Ectodermal cell (in vitro differentiated cells): ENCODE measurements at regions not wholly inside any gene's neighbourhood (a gene's known extent, or its start where the extent isn't known, plus 50 kb on each side); places are given as distances from the start of the nearest gene placed in this dataset.

Experiments used
- H3K27ac ChIP-seq: 2 replicates; pipeline ENCODE4 v1.7.0; 2013; ENCODE audit warnings: mild to moderate bottlenecking, low read depth, low read length; ENCODE audit not compliant: insufficient read depth, poor library complexity, severe bottlenecking
- H3K27me3 ChIP-seq: 2 replicates; pipeline ENCODE4 v1.7.0; 2013; ENCODE audit warnings: mild to moderate bottlenecking, low read length; ENCODE audit not compliant: insufficient read depth, control insufficient read depth, poor library complexity, severe bottlenecking
- H3K36me3 ChIP-seq: one replicate; pipeline ENCODE4 v1.7.0; 2013; ENCODE audit warnings: low read length; ENCODE audit not compliant: control insufficient read depth, insufficient read depth
- H3K4me1 ChIP-seq: one replicate; pipeline ENCODE4 v1.7.0; 2013; ENCODE audit warnings: low read length; ENCODE audit not compliant: control insufficient read depth, insufficient read depth
- H3K4me3 ChIP-seq: 2 replicates; pipeline ENCODE4 v1.7.0; 2013; ENCODE audit warnings: low read depth, low read length, control low read depth; ENCODE audit not compliant: insufficient read depth
- H3K9me3 ChIP-seq: 2 replicates; pipeline ENCODE4 v1.7.0; 2013; ENCODE audit warnings: mild to moderate bottlenecking, low read length, moderate library complexity; ENCODE audit not compliant: control insufficient read depth
- WGBS, 2 experiments: methylation state at CpG; one replicate each; pipeline ENCODE4 v1.1.7; 2013; ENCODE audit warnings: missing lambda C conversion rate in 2 of 2; 5-methylcytosine and 5-hydroxymethylcytosine counted together

- 86% methylated on average over 12 of the region's 12 CpGs for WGBS, 2 experiments
- Histone ChIP-seq H3K9me3 (no peaks in the 10 kb centered on the region), H3K4me3 (no peak overlapping the region), H3K36me3 (no peaks in the 10 kb centered on the region), H3K27me3 (no peaks in the 10 kb centered on the region), H3K27ac (no peak overlapping the region), H3K4me1 (no peaks in the 10 kb centered on the region)
Observed at GRCh38 chr20:52291109-52291508, 99.5 kb upstream of the ZFP64 start.

GRCh38 chr20:52290569-52290968 is 99.0 kb upstream of the ZFP64 start:
- 100% methylated on average over 2 to 3 of the region's 4 CpGs for WGBS, 2 experiments
- Histone ChIP-seq H3K27me3 (no peaks in the 10 kb centered on the region), H3K4me1 (no peaks in the 10 kb centered on the region), H3K27ac (no peak overlapping the region), H3K9me3 (no peaks in the 10 kb centered on the region), H3K36me3 (no peaks in the 10 kb centered on the region), H3K4me3 (no peak overlapping the region)

GRCh38 chr20:52289956-52290565 is 98.5 kb upstream of the ZFP64 start:
- Histone ChIP-seq H3K9me3 (no peaks in the 10 kb centered on the region), H3K36me3 (no peaks in the 10 kb centered on the region), H3K4me1 (no peaks in the 10 kb centered on the region), H3K27me3 (no peaks in the 10 kb centered on the region), H3K27ac (no peak overlapping the region), H3K4me3 (no peak overlapping the region)
- WGBS, 2 experiments = 95 to 98% methylated on average over 2 of the region's 3 CpGs

- H3K4me1 ChIP-seq = no peaks in the 10 kb centered on the region
- no peak overlapping the region for H3K27ac ChIP-seq
- no peaks in the 10 kb centered on the region for H3K36me3 ChIP-seq
- no peaks in the 10 kb centered on the region for H3K9me3 ChIP-seq
- 80 to 95% methylated on average over 1 to 2 of the region's 2 CpGs for WGBS, 2 experiments
- H3K4me3 ChIP-seq = no peak overlapping the region
- H3K27me3 ChIP-seq = no peaks in the 10 kb centered on the region
Observed at GRCh38 chr20:52280407-52280806, 88.8 kb upstream of the ZFP64 start.

- WGBS, 2 experiments = 90% methylated on average over 2 of the region's 2 CpGs
- Histone ChIP-seq H3K27ac (no peak overlapping the region), H3K4me1 (no peaks in the 10 kb centered on the region), H3K36me3 (no peaks in the 10 kb centered on the region), H3K27me3 (no peaks in the 10 kb centered on the region), H3K4me3 (no peak overlapping the region), H3K9me3 (no peaks in the 10 kb centered on the region)
Observed at GRCh38 chr20:52279706-52280105, 88.1 kb upstream of the ZFP64 start.

GRCh38 chr20:52275181-52275691 is 83.7 kb upstream of the ZFP64 start:
- H3K4me1 ChIP-seq = no peaks in the 10 kb centered on the region
- H3K27me3 ChIP-seq = no peaks in the 10 kb centered on the region
- no peak overlapping the region for H3K4me3 ChIP-seq
- 94 to 96% methylated on average over 3 of the region's 3 CpGs for WGBS, 2 experiments
- no peaks in the 10 kb centered on the region for H3K36me3 ChIP-seq
- no peaks in the 10 kb centered on the region for H3K9me3 ChIP-seq
- no peak overlapping the region for H3K27ac ChIP-seq

DNA sequence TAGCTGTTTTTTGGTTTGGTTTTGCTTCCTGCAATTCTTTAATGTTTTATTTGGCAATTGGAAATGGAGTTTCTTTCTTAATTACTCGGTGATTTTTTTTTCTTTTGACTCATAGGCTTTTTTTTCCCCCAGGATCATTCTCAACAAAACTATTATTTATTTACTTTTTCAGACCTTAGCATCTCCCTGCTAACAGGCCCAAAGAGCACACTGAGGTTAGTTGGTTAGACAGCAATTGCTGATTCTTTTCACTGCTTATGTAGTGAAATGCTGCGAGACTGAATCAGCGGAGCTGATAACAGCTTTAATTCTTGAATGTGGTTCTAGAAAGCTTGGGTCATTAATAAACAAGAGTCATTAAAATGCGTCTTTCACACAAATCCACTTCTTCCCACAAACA is 79.1 kb upstream of the ZFP64 start:
- Histone ChIP-seq H3K27ac (no peak overlapping the region), H3K36me3 (no peaks in the 10 kb centered on the region), H3K27me3 (no peaks in the 10 kb centered on the region), H3K4me1 (no peaks in the 10 kb centered on the region), H3K9me3 (no peaks in the 10 kb centered on the region), H3K4me3 (no peak overlapping the region)
- 90 to 92% methylated on average over 2 to 4 of the region's 4 CpGs for WGBS, 2 experiments

DNA sequence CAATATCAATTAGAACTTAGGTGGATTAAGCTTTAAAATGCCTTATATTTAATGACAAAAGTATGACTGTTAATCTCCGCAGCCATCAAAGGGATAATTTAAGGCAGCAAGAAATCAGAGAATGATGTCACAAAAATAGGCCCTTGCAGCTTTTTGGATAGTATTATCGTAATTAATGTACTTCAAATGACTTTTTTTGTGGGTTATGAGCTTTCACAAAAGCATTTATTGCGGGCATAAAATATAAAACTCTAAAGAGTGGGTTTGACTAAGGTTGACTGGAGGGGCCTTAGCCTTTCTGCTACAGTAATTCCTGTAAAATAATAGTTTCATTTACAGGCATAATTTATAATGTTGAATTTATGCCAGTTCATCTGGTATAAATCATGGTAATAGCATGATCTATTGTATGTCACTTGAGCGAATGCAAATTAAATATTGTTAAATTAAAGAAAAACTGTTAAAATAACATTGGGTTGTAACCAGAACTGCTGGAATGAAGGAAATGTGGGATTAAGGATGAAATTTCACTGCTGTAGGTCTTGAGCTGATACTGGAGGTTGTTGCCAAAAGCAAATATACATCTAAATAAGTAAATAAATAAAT is 78.5 kb upstream of the ZFP64 start:
- Histone ChIP-seq H3K4me1 (no peaks in the 10 kb centered on the region), H3K27ac (no peak overlapping the region), H3K9me3 (no peaks in the 10 kb centered on the region), H3K36me3 (no peaks in the 10 kb centered on the region), H3K4me3 (no peak overlapping the region), H3K27me3 (no peaks in the 10 kb centered on the region)
- WGBS, 2 experiments = 95 to 96% methylated on average over 4 of the region's 4 CpGs

GRCh38 chr20:52269321-52269720 is 77.7 kb upstream of the ZFP64 start:
- Histone ChIP-seq H3K27me3 (no peaks in the 10 kb centered on the region), H3K9me3 (no peaks in the 10 kb centered on the region), H3K4me1 (no peaks in the 10 kb centered on the region), H3K36me3 (no peaks in the 10 kb centered on the region), H3K4me3 (no peak overlapping the region), H3K27ac (no peak overlapping the region)
- 92 to 94% methylated on average over 5 of the region's 7 CpGs for WGBS, 2 experiments

DNA sequence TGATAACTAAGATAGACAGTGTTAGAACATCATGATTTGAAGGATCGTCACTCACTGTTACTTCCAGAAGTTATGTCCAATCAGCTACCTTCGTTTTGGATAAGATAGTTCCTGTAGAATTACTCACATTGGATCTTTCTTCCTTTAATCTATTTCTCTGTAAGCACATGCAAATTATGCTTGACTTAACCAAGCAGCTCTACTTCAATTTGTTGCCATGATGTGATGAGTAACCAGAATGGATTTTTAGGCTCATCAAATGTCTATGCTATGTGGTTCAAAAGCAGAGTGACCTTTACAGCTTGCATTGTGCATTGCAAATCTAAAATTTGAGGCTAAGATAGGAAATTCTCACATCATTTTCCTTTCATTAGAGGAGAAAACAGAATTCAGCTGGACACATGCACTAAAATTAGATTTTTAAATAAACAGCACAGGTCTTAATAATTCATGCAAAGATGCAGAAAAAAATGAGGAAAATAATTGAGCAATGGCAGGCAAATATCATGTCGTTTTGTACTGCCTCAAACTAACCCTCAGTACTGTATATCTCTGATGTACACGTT is 76.7 kb upstream of the ZFP64 start:
- 94 to 97% methylated on average over 2 to 4 of the region's 4 CpGs for WGBS, 2 experiments
- no peaks in the 10 kb centered on the region for H3K36me3 ChIP-seq
- H3K4me1 ChIP-seq = no peaks in the 10 kb centered on the region
- H3K4me3 ChIP-seq = no peak overlapping the region
- no peak overlapping the region for H3K27ac ChIP-seq
- H3K27me3 ChIP-seq = no peaks in the 10 kb centered on the region
- no peaks in the 10 kb centered on the region for H3K9me3 ChIP-seq
